ENCODE measurements at regions not wholly inside any gene's neighbourhood (a gene's known extent, or its start where the extent isn't known, plus 50 kb on each side); places are given as distances from the start of the nearest gene placed in this dataset.

- CTCF ChIA-PET: interaction anchor here (0.6 kb wide), 1 partner anchor 84 kb away, joined by 3 read pairs; no protein-coding TSS in a partner anchor
- Mint-ChIP-seq H3K4me1 (ENCODE audit: insufficient read depth, unreplicated experiment) (no peaks in the 10 kb centered on the region), H3K36me3 (ENCODE audit: insufficient read depth, unreplicated experiment) (no peaks in the 10 kb centered on the region), H3K27me3 (ENCODE audit: insufficient read depth, unreplicated experiment) (no peaks in the 10 kb centered on the region), H3K27ac (ENCODE audit: low read depth, unreplicated experiment) (no peak overlapping the region), H3K9me3 (ENCODE audit: unreplicated experiment) (no peaks in the 10 kb centered on the region), H3K4me3 (ENCODE audit: unreplicated experiment) (no peak overlapping the region)
- intact Hi-C loops (cut with micrococcal nuclease): no loop called here
- DNase-seq (ENCODE audit: unreplicated experiment): no peak
- no TSS peak for BruUV-seq (replicated peaks)
- no peak for TF ChIP-seq CTCF (IDR thresholded peaks at IDR 0.05; ENCODE audit: unreplicated experiment)
- POLR2A ChIA-PET: no interaction called here
These were observed 74.7 kb upstream of the TNFAIP3 start for GRCh38 chr6:137792160-137793033.

GRCh38 chr6:137793805-137794515, 73.1 kb upstream of the TNFAIP3 start:
- ChIA-PET CTCF (interaction anchor here (0.5 kb wide), 1 partner anchor 152 kb away, joined by 3 read pairs; no protein-coding TSS in a partner anchor), POLR2A (interaction anchor here (1.2 kb wide), 1 partner anchor 11 kb away, joined by 3 read pairs; no protein-coding TSS in a partner anchor)
- no peak overlapping the region for H3K27ac Mint-ChIP-seq (ENCODE audit: low read depth, unreplicated experiment)
- TF ChIP-seq CTCF (IDR thresholded peaks at IDR 0.05; ENCODE audit: unreplicated experiment): no peak
- no peak overlapping the region for H3K4me3 Mint-ChIP-seq (ENCODE audit: unreplicated experiment)
- H3K36me3 Mint-ChIP-seq (ENCODE audit: insufficient read depth, unreplicated experiment): peaks cover 3% of the 10 kb centered on the region
- H3K4me1 Mint-ChIP-seq (ENCODE audit: insufficient read depth, unreplicated experiment): no peaks in the 10 kb centered on the region
- H3K27me3 Mint-ChIP-seq (ENCODE audit: insufficient read depth, unreplicated experiment): no peaks in the 10 kb centered on the region
- no TSS peak for BruUV-seq (replicated peaks)
- no peaks in the 10 kb centered on the region for H3K9me3 Mint-ChIP-seq (ENCODE audit: unreplicated experiment)
- DNase-seq (ENCODE audit: unreplicated experiment): no peak
- intact Hi-C loops (cut with micrococcal nuclease): no loop called here

DNA sequence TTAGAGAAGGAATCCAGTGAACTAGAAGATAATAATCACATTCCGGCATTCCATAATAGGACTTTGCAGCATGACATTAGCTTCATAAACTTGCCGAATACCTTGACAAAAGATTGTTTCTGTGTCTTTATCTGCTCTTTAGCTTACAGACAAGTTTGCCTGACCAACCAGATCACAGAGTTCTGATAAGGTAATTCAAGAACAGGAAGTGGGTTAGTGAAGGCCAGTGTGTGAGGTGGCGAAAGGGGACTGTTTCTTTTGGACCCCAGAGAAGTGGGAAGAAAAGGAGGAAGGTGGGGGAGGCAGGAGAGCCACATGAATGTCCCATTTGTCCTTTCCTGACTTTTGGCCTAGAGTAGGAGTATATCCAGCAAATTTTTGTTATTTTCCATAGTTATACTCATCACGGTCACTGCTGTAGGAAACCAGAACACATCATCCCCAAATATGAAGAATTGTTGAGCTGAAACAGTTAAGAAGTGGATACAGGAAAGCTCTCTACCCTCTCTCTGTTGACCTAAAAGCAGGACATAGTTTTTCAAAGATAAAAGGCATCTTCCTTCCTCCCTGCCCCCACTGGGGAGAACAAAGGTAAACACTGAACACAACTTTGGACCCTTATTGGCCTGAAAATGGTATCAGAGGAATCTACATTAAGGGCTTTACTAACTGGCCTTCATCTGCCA, 72.4 kb upstream of the TNFAIP3 start:
- Mint-ChIP-seq H3K4me1 (ENCODE audit: insufficient read depth, unreplicated experiment) (peaks cover under 1% of the 10 kb centered on the region), H3K27me3 (ENCODE audit: insufficient read depth, unreplicated experiment) (no peaks in the 10 kb centered on the region), H3K36me3 (ENCODE audit: insufficient read depth, unreplicated experiment) (peaks cover 5% of the 10 kb centered on the region), H3K27ac (ENCODE audit: low read depth, unreplicated experiment) (no peak overlapping the region), H3K4me3 (ENCODE audit: unreplicated experiment) (no peak overlapping the region), H3K9me3 (ENCODE audit: unreplicated experiment) (no peaks in the 10 kb centered on the region)
- intact Hi-C loops (cut with micrococcal nuclease): no loop called here
- DNase-seq (ENCODE audit: unreplicated experiment): no peak
- ChIA-PET POLR2A (interaction anchor here (1.2 kb wide), 1 partner anchor 10 kb away, joined by 3 read pairs; no protein-coding TSS in a partner anchor), CTCF (no interaction called here)
- BruUV-seq (replicated peaks): no TSS peak
- no peak for TF ChIP-seq CTCF (IDR thresholded peaks at IDR 0.05; ENCODE audit: unreplicated experiment)

- Mint-ChIP-seq H3K27ac (ENCODE audit: low read depth, unreplicated experiment) (no peak overlapping the region), H3K27me3 (ENCODE audit: insufficient read depth, unreplicated experiment) (no peaks in the 10 kb centered on the region), H3K4me3 (ENCODE audit: unreplicated experiment) (no peak overlapping the region), H3K36me3 (ENCODE audit: insufficient read depth, unreplicated experiment) (peaks cover 5% of the 10 kb centered on the region), H3K4me1 (ENCODE audit: insufficient read depth, unreplicated experiment) (peaks cover 9% of the 10 kb centered on the region), H3K9me3 (ENCODE audit: unreplicated experiment) (no peaks in the 10 kb centered on the region)
- BruUV-seq (replicated peaks): no TSS peak
- no peak for DNase-seq (ENCODE audit: unreplicated experiment)
- CTCF ChIA-PET: no interaction called here
- intact Hi-C loops (cut with micrococcal nuclease): no loop called here
- POLR2A ChIA-PET: interaction anchor here (0.7 kb wide), 1 partner anchor 21 kb away, joined by 3 read pairs; no protein-coding TSS in a partner anchor
- TF ChIP-seq CTCF (IDR thresholded peaks at IDR 0.05; ENCODE audit: unreplicated experiment): no peak
These were observed 71.6 kb upstream of the TNFAIP3 start for GRCh38 chr6:137795501-137795900.

Data from MCF 10A (cell line).